Tibial artery (tissue), 4 donors: ENCODE measurements at regions not wholly inside any gene's neighbourhood (a gene's known extent, or its start where the extent isn't known, plus 50 kb on each side); places are given as distances from the start of the nearest gene placed in this dataset.

Experiments used
- DNase-seq, 2 donors: peaks; one replicate each; pipeline ENCODE4 v3.0.0-alpha.2; 2019
- H3K27ac ChIP-seq, 2 donors: fragments of 200-600 bp; sonication (generic) in 1 of 2; 1 replicate in 1 of 2; 2 replicates in 1 of 2; pipeline ENCODE4 v1.5.1; 2018 to 2019; ENCODE audit warnings: mild to moderate bottlenecking in 1 of 2
- H3K27me3 ChIP-seq, 2 donors: fragments of 200-600 bp; sonication (generic) in 1 of 2; one replicate each; pipeline versions ENCODE4 v1.5.1 to v1.6.0; 2016 to 2019
- H3K36me3 ChIP-seq, 3 donors: fragments of 200-600 bp; sonication (generic) in 2 of 3; one replicate each; pipeline ENCODE4 v1.5.1; 2016 to 2019; ENCODE audit warnings: mild to moderate bottlenecking in 2 of 3
- H3K4me1 ChIP-seq, 4 donors: fragments of 200-600 bp; sonication (generic) in 2 of 4; 1 replicate in 3 of 4; 2 replicates in 1 of 4; pipeline ENCODE4 v1.5.1; 2016 to 2019
- H3K4me3 ChIP-seq, 2 donors: fragments of 200-600 bp; sonication (generic) in 1 of 2; 1 replicate in 1 of 2; 2 replicates in 1 of 2; pipeline ENCODE4 v1.5.1; 2018 to 2019; ENCODE audit warnings: mild to moderate bottlenecking in 2 of 2
- H3K9me3 ChIP-seq, 3 donors: fragments of 200-600 bp; sonication (generic) in 1 of 3; one replicate each; pipeline ENCODE4 v1.5.1; 2016 to 2019
- intact Hi-C: fragments of 100-400 bp; cut with DNase I; formaldehyde crosslinking; loops from one replicate; pipeline ENCODE4 v1.15.0; 2023; ENCODE audit warnings: low total_unique reads
- TF ChIP-seq, protein P1 (sequence below), 2 experiments: fragments of 200-600 bp in 1 of 2; fragments of 450-650 bp in 1 of 2; IDR thresholded peaks; one replicate each; pipeline ENCODE4 v1.5.1; 2017 to 2019; ENCODE audit warnings: antibody characterized with exemption in 2 of 2, mild to moderate bottlenecking in 1 of 2, moderate library complexity in 1 of 2

DNA sequence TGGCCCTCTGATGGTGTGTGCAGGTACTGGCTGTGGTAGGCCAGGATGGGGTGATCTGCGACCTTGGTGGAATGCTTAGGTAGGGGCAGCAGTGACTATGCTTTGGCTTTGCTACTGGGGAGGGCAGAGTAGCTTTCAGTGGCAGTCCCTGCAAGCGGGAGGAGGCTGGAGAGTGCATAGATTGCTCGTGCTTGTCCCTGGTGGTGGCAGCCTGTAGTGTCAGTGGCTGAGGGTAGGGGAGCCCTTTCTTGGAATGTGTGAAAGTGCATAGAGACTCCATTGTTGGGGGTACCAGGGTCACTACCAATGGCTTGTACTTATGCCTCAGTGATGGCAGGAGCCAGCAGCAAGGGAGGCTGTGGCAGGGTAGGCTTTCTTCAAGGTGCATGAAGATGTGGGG lies 582.6 kb downstream of the MRPL39 start:
- H3K9me3 ChIP-seq = no peaks in the 10 kb centered on the region
- H3K27me3 ChIP-seq = no peaks in the 10 kb centered on the region
- no peak overlapping the region for H3K27ac ChIP-seq
- no peak overlapping the region for H3K4me3 ChIP-seq
- intact Hi-C loops = no loop called here
- no peak for DNase-seq
- no peaks in the 10 kb centered on the region for H3K36me3 ChIP-seq
- H3K4me1 ChIP-seq = no peaks in the 10 kb centered on the region
- TF ChIP-seq, protein P1, sequence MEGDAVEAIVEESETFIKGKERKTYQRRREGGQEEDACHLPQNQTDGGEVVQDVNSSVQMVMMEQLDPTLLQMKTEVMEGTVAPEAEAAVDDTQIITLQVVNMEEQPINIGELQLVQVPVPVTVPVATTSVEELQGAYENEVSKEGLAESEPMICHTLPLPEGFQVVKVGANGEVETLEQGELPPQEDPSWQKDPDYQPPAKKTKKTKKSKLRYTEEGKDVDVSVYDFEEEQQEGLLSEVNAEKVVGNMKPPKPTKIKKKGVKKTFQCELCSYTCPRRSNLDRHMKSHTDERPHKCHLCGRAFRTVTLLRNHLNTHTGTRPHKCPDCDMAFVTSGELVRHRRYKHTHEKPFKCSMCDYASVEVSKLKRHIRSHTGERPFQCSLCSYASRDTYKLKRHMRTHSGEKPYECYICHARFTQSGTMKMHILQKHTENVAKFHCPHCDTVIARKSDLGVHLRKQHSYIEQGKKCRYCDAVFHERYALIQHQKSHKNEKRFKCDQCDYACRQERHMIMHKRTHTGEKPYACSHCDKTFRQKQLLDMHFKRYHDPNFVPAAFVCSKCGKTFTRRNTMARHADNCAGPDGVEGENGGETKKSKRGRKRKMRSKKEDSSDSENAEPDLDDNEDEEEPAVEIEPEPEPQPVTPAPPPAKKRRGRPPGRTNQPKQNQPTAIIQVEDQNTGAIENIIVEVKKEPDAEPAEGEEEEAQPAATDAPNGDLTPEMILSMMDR (IDR thresholded peaks at IDR 0.05) = no peak

DNA sequence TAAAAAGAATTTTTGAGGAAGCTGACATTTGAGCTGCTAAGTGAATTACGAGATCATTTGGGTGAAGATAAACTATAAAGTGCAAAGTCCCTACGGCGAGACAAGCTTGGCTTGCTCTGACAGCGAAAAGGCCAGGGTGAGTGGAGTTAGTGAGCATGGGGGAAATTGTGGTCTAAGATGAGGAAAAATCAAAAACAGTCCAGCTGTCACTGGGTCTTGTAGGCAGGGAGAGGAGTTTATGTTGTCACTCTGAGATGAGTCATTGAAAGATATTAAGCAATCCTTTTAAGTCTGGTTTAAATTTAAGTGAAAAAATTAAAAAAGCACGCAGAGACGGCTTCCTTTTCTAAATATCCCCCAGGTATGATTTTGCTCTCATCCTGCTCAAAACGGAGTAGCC lies 601.9 kb downstream of the MRPL39 start:
- H3K4me1 ChIP-seq = no peaks in the 10 kb centered on the region
- no peak overlapping the region for H3K27ac ChIP-seq
- intact Hi-C loops = no loop called here
- no peaks in the 10 kb centered on the region for H3K27me3 ChIP-seq
- H3K9me3 ChIP-seq = no peaks in the 10 kb centered on the region
- H3K4me3 ChIP-seq = no peak overlapping the region
- TF ChIP-seq, protein P1 (IDR thresholded peaks at IDR 0.05) = no peak
- no peaks in the 10 kb centered on the region for H3K36me3 ChIP-seq
- no peak for DNase-seq

DNA sequence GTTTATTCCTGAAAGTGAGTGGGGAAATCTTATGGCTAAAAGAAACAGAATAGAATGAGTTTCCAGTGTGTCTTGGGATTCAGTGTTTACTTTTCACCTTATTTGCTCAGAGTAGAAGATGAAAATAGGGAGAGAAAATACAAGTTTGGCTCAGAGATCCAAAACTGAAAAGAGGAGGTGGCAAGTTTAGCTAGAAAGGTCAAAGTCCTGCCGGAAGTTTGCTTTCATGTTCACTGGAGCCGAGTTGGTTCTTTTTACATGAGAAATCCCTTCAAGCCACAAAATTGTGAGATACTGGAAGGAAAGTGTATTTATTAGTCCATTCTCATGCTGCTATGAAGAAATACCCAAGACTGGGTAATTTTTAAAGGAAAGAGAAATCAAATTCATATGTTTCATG lies 604.6 kb downstream of the MRPL39 start:
- no peak overlapping the region for H3K4me3 ChIP-seq
- H3K9me3 ChIP-seq = no peaks in the 10 kb centered on the region
- TF ChIP-seq, protein P1 (IDR thresholded peaks at IDR 0.05) = no peak
- no peak overlapping the region for H3K27ac ChIP-seq
- DNase-seq = no peak
- H3K36me3 ChIP-seq = no peaks in the 10 kb centered on the region
- no peaks in the 10 kb centered on the region for H3K27me3 ChIP-seq
- no peaks in the 10 kb centered on the region for H3K4me1 ChIP-seq
- intact Hi-C loops = no loop called here

DNA sequence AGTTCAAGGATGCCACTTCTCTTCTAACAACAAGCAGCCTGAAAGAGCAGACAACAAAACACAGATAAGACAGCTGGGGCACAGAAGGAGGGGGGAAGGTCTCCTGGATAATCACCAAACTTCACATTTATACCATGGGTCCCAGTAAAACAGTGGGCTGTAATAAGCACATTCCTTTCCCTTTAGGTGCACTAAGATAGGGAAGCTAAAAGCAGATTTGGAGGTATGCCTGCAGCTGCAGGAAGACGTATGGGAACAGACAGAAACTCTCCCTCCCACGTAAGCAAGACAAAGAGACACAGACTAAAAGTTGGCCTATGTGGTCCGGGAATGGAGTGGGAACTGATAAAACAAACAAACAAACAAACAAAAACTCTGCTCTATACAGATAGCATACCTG lies 612.1 kb downstream of the MRPL39 start:
- H3K27ac ChIP-seq = no peak overlapping the region
- no peaks in the 10 kb centered on the region for H3K36me3 ChIP-seq
- H3K27me3 ChIP-seq = no peaks in the 10 kb centered on the region
- intact Hi-C loops = no loop called here
- H3K9me3 ChIP-seq = no peaks in the 10 kb centered on the region
- no peak overlapping the region for H3K4me3 ChIP-seq
- DNase-seq = no peak
- TF ChIP-seq, protein P1 (IDR thresholded peaks at IDR 0.05) = no peak
- H3K4me1 ChIP-seq = no peaks in the 10 kb centered on the region

DNA sequence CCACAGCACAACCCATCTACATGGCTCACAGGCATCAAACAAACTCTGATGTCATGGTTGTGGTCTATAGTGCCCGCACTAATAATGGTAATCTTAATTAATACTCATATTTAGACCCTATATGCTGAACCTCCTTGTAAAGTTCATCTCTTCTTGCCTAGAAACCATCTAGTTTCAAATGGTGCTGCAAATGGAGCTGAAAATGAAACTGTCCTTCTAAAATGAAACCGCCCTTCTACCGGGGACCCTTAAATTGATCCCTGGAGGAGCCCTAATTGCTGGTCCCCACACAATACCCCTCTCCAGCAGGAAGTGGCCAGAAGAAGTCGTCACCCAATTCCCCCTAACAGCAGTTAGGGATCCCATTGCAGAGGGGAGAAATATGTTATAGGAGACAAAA lies 612.6 kb downstream of the MRPL39 start:
- Histone ChIP-seq H3K36me3 (no peaks in the 10 kb centered on the region), H3K9me3 (no peaks in the 10 kb centered on the region), H3K4me3 (no peak overlapping the region), H3K27me3 (no peaks in the 10 kb centered on the region), H3K4me1 (no peaks in the 10 kb centered on the region), H3K27ac (no peak overlapping the region)
- intact Hi-C loops = no loop called here
- TF ChIP-seq, protein P1 (IDR thresholded peaks at IDR 0.05) = no peak
- no peak for DNase-seq

DNA sequence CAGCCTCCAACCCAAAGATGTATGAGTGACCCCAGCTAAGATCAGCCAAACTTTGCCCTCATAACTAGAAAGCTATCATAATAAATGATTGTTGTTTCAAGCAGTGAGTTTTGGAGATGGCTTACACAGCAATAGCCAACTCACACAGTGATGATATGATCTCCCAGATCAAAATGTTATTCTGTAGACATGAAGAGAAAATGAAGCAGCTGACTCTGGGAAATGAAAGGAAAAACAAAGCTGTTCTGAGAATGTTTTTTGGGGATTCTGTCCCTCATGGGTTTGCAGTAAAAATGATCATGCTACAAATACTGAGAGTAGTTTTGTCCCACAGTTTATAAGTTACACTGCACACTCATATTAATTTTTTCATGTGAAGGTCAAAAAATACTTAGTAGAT lies 617.8 kb downstream of the MRPL39 start:
- DNase-seq = no peak
- H3K36me3 ChIP-seq = no peaks in the 10 kb centered on the region
- H3K27ac ChIP-seq = no peak overlapping the region
- intact Hi-C loops = no loop called here
- no peaks in the 10 kb centered on the region for H3K4me1 ChIP-seq
- no peaks in the 10 kb centered on the region for H3K9me3 ChIP-seq
- no peaks in the 10 kb centered on the region for H3K27me3 ChIP-seq
- TF ChIP-seq, protein P1 (IDR thresholded peaks at IDR 0.05) = no peak
- no peak overlapping the region for H3K4me3 ChIP-seq
